HTR-8/SVneo (cell line): ENCODE measurements at regions not wholly inside any gene's neighbourhood (a gene's known extent, or its start where the extent isn't known, plus 50 kb on each side); places are given as distances from the start of the nearest gene placed in this dataset.
A peak's percentile ranks its signal among the peaks of the same experiment; 100 is the strongest.

Source experiments
- DNase-seq: peaks from one replicate; pipeline ENCODE4 v3.0.0; 2011; ENCODE audit warnings: low spot score, mixed read lengths; ENCODE audit not compliant: insufficient read length
- FAIRE-seq: peaks from 2 replicates; lab custom pipeline; 2011; peaks lifted over from hg19 to GRCh38; lab: Jason Lieb, UNC

DNA sequence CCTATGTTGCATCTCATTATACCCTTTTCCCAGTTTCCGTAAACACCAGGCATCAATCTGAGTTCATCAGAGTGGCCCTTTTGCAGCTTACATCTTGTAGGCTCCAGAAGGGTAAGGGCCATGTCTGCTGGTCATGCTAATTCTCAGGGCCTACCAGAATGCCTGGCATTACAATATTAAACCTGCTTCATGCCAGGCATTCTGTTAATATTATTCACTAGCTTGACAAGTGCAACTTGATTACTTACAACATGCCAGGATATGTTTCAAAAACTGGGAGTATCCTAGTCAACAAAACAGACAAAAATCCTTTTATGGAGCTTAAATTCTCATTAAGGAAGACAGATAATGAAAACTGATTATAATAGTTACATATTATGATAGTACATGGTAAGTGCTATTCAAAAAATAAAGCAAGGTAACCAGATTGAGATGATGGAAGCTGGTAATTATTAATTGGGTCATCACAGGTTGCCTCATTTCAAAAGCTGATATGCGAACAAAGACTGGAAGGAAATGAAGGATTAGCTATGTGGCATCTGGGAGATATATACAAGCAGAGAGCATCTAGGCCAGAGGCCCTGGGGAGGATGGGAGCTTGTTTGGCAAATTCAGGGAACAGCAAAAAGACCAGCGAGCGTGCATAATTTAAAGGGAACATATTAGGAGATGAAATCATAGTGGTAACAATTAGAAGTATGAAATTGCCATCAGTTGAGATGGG lies 406.3 kb downstream of the DMRT2 start:
- no peak for DNase-seq
- no peak for FAIRE-seq

GRCh38 chr9:1457460-1457859 lies 407.3 kb downstream of the DMRT2 start:
- FAIRE-seq (no peak), DNase-seq (no peak)

GRCh38 chr9:1458503-1458902 lies 408.3 kb downstream of the DMRT2 start:
- FAIRE-seq (no peak), DNase-seq (peak; percentile 6)

GRCh38 chr9:1460143-1460769 lies 410.1 kb downstream of the DMRT2 start:
- DNase-seq (no peak), FAIRE-seq (no peak)

- no peak for DNase-seq
- FAIRE-seq: no peak
These were observed 411.7 kb downstream of the DMRT2 start for GRCh38 chr9:1461812-1462211.

- FAIRE-seq: no peak
- no peak for DNase-seq
These were observed 412.6 kb downstream of the DMRT2 start for GRCh38 chr9:1462626-1463308.

DNA sequence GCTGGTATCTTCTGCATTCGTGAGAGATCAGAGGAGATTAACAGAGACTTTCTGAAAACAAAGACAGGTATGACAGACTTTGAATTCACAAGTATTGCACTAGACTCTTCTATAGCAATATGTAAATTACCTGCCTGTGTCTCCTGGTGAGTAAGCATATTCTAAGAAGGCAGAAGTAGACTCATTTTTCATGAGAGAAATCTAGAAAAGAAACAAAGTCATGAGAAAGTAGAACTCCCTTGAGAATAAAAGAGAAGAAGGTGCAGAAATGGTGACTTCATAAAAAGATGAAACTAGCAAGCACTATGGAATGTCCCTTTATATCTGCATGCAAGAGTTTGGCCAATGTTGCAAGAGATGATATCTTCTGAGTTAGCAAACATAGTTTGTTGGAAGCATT lies 419.8 kb downstream of the DMRT2 start:
- no peak for FAIRE-seq

DNA sequence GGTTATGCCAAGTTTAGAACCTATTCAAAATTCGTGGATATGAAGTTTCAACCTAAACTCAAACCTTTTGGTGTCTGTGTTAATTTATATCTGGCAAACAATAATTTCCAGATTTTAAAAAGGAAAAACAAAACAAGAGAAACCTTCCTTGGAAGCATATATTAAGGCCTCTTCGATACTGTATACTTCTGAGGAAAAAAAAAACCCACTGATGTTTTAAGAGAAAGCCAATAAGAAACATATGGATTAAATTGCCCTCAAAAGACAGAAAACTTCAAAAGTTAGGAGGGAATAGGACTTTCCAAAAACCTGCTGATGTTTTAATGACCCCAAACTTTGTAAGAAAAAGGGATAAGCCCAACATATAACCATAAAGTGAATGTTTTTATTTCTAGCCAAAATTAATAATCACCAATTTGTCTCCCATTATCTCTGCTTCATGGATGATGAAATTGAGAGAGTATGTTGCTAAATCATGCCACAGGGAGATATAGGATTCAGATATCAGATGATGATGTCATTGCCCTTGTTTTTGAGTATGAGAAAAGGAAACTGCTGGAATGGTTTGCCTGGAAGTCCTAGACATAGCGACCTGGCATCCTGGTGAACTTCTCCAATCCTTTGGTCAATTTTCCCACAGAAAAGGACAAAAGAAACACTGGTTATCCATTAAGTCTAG lies 423.9 kb downstream of the DMRT2 start:
- no peak for FAIRE-seq

More for the DNA sequence above, 419.8 kb downstream of the DMRT2 start:
- no peak for DNase-seq

GRCh38 chr9:1474671-1475070 lies 424.5 kb downstream of the DMRT2 start:
- FAIRE-seq (no peak), DNase-seq (no peak)

More for the DNA sequence above, 423.9 kb downstream of the DMRT2 start:
- no peak for DNase-seq

- FAIRE-seq (no peak), DNase-seq (no peak)
These were observed 440.4 kb downstream of the DMRT2 start for GRCh38 chr9:1490341-1491232.

DNA sequence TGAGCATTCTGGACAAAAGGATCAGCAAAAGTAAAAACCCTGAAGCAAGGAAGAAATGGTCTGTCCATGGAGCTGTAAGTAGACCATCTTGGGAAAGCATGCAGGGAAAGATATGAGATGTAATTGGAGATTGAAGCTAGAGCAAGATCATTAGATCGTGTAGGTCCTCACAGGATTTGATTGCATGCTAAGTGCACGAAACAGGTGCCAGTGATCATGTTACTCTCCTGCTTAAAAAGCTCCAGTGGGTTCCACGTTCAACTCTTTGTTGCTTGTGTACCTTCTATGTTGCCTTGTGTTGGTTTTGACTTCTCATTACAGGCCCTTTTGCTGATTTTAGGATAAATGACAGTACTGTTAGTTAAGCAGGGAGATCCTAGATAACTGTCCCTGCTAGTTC lies 442.0 kb downstream of the DMRT2 start:
- DNase-seq: no peak
- FAIRE-seq: no peak

- DNase-seq: no peak
- no peak for FAIRE-seq
These were observed 445.3 kb downstream of the DMRT2 start for GRCh38 chr9:1495282-1496030.

- DNase-seq (no peak), FAIRE-seq (no peak)
These were observed 455.3 kb downstream of the DMRT2 start for GRCh38 chr9:1505489-1505888.

GRCh38 chr9:1510712-1511111 lies 460.6 kb downstream of the DMRT2 start:
- DNase-seq: no peak

GRCh38 chr9:1513105-1513504 lies 462.9 kb downstream of the DMRT2 start:
- FAIRE-seq (no peak), DNase-seq (no peak)

More at GRCh38 chr9:1510712-1511111, 460.6 kb downstream of the DMRT2 start:
- FAIRE-seq: no peak

- no peak for FAIRE-seq
- DNase-seq: no peak
These were observed 464.1 kb downstream of the DMRT2 start for GRCh38 chr9:1514250-1514649.

GRCh38 chr9:1514776-1515363 lies 464.7 kb downstream of the DMRT2 start:
- FAIRE-seq (no peak), DNase-seq (no peak)

- DNase-seq (no peak), FAIRE-seq (no peak)
These were observed 465.4 kb downstream of the DMRT2 start for GRCh38 chr9:1515557-1515956.

DNA sequence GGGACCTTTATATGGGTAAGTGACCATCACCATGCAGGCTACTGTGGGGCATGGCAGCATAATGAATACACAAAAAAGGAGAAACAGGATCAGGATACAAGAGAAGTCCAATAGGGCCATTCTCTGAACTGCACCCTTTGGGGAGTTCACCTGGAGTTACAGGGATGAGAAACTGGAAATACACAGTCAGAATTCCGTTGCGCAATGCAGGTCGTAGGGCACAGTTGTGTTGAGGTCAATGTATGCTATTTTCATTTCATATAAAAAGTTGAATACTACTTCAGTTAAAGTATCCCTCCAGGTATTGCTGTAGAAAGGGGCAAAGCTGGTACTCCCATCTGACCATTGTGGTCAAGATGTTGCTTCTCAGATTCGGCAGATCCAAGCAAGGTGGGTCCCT lies 471.4 kb downstream of the DMRT2 start:
- no peak for DNase-seq
- FAIRE-seq: no peak
